Kidney epithelial cell (primary cell): ENCODE measurements at regions not wholly inside any gene's neighbourhood (a gene's known extent, or its start where the extent isn't known, plus 50 kb on each side); places are given as distances from the start of the nearest gene placed in this dataset.
"Not testable (repeated sequence)": the region's sequence is repeated elsewhere in the genome, so short reads cannot be mapped to it uniquely, and the experiment has no call there.

Source experiments
- DNase-seq: peaks from one replicate; pipeline ENCODE4 v3.0.0-alpha.2; 2010; ENCODE audit warnings: low read depth
- H3K27me3 ChIP-seq: 2 replicates; pipeline ENCODE4 v1.6.0; 2011; ENCODE audit warnings: low read length; ENCODE audit not compliant: control insufficient read depth, insufficient read depth
- H3K36me3 ChIP-seq: 2 replicates; pipeline ENCODE4 v1.5.1; 2011; ENCODE audit warnings: low read length; ENCODE audit not compliant: control insufficient read depth, insufficient read depth
- H3K4me3 ChIP-seq: 2 replicates; pipeline ENCODE4 v1.5.1; 2011; ENCODE audit warnings: low read depth, mild to moderate bottlenecking, control low read depth, low read length
- TF ChIP-seq, protein P1 (sequence below): IDR thresholded peaks from 2 replicates; pipeline ENCODE4 v1.5.1; 2011; ENCODE audit warnings: mild to moderate bottlenecking, moderate library complexity, low read length, control low read depth, inconsistent platforms; ENCODE audit not compliant: insufficient read depth, poor library complexity, severe bottlenecking

DNA sequence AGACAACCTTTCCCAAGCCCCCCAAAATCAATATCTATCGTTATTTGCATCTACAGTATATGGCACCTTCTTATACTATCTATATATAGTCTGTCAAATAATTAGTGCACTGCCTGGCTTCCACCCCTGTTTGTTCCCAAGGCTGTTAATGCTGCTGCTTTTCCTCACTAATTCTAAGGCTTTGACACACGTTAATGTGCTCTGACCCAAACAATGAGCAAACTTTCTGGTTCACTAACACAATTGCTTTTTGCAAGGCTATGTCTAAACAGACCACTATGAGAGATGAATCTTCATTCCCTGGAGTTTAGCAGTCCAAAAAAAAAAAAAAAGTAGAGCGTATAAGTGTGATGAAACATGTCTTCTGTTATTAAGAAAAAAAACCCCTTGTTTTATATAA is 360.9 kb upstream of the AGA start:
- TF ChIP-seq, protein P1, sequence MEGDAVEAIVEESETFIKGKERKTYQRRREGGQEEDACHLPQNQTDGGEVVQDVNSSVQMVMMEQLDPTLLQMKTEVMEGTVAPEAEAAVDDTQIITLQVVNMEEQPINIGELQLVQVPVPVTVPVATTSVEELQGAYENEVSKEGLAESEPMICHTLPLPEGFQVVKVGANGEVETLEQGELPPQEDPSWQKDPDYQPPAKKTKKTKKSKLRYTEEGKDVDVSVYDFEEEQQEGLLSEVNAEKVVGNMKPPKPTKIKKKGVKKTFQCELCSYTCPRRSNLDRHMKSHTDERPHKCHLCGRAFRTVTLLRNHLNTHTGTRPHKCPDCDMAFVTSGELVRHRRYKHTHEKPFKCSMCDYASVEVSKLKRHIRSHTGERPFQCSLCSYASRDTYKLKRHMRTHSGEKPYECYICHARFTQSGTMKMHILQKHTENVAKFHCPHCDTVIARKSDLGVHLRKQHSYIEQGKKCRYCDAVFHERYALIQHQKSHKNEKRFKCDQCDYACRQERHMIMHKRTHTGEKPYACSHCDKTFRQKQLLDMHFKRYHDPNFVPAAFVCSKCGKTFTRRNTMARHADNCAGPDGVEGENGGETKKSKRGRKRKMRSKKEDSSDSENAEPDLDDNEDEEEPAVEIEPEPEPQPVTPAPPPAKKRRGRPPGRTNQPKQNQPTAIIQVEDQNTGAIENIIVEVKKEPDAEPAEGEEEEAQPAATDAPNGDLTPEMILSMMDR, result no peak
- DNase-seq, result no peak
- Histone ChIP-seq H3K36me3 (no peaks in the 10 kb centered on the region), H3K27me3 (no peaks in the 10 kb centered on the region), H3K4me3 (no peak overlapping the region)

DNA sequence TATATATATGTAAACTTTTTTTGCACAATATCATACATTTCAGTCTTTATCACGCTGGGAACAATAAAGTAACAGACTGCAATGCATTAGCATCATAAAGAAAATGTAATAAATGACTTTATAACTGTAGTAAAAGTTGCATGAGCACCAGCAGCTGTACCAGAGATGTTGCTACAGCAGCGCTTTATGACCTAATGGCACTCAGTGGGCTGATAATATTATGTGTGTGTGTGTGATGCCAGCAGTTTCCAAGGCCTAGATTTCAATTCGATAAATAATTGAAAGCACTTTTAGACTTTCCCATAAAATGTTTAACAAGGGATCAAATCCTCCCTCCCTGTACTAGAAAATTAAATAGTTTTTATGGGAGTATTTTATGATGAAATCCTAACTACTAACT is 367.6 kb upstream of the AGA start:
- H3K27me3 ChIP-seq, result no peaks in the 10 kb centered on the region
- DNase-seq, result no peak
- no peak overlapping the region for H3K4me3 ChIP-seq
- H3K36me3 ChIP-seq, result no peaks in the 10 kb centered on the region
- TF ChIP-seq, protein P1, result no peak

- no peak overlapping the region for H3K4me3 ChIP-seq
- no peak for DNase-seq
- no peaks in the 10 kb centered on the region for H3K27me3 ChIP-seq
- no peaks in the 10 kb centered on the region for H3K36me3 ChIP-seq
- TF ChIP-seq, protein P1, result no peak
Measured at GRCh38 chr4:177810220-177810619, 368.0 kb upstream of the AGA start.

DNA sequence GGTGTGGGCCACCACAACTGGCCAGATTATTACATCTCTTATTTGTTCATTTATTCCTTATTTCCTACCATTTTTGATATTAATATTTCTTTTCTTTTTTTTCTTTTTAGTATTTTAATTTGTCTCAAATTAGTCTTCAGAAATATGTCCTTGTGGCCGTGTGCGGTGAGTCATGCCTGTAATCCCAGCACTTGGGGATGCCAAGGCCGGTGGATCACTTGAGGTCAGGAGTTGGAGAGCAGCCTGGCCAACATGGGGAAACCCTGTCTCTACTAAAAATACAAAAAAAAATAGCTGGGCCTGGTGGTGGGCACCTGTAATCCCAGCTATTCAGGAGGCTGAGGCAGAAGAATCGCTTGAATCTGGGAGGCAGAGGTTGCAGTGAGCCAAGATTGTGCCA is 376.2 kb upstream of the AGA start:
- DNase-seq, H3K4me3 ChIP-seq, H3K36me3 ChIP-seq, H3K27me3 ChIP-seq: not testable (repeated sequence)

DNA sequence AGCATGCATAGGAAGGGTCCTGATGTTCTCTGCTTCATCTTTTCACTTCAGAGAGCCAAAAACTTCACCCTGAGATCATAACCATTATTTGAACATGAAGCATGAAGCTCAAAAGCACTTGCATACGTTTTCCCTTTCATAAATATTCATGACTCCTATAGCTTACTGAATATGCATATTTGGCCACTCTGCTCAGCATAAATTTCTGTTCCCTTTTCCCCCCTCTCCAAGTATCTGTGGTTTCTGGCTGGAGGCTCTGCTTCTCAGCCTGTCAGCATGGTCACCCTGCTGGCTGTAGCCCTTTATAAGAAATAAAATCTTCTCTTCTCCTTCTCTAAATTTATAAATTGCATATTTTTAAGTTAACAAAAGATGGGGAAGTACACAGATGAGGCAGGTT is 384.7 kb upstream of the AGA start:
- DNase-seq, result no peak
- H3K4me3 ChIP-seq, result no peak overlapping the region
- no peaks in the 10 kb centered on the region for H3K27me3 ChIP-seq
- TF ChIP-seq, protein P1, result no peak
- H3K36me3 ChIP-seq, result no peaks in the 10 kb centered on the region

DNA sequence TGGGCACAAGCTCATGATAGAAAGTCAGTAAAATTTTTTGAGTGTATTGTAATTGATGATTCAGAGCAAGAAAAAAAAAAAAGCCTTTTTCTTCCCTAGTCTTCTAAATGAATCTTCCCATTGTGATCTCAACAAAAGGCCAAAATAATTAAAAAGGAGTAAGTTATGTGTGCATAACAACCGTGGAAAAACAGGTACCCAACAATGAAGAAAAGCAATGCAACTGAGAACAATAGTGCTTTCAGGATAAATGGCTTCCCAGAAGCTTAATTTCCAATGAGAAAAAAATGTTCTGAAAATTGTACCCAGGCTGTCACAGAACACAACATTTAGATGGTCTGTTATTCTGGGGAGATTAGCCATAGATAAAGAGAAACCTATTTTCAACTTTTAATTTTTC is 399.0 kb upstream of the AGA start:
- no peak for DNase-seq
- H3K4me3 ChIP-seq, result no peak overlapping the region
- H3K36me3 ChIP-seq, result no peaks in the 10 kb centered on the region
- TF ChIP-seq, protein P1, result no peak
- H3K27me3 ChIP-seq, result no peaks in the 10 kb centered on the region
